Stimulated activated CD8-positive, alpha-beta memory T cell treated with anti-CD3 and anti-CD28 coated beads, Interleukin-4, amount 100 ng/mL, for 1 hour (primary cell): ENCODE measurements at regions not wholly inside any gene's neighbourhood (a gene's known extent, or its start where the extent isn't known, plus 50 kb on each side); places are given as distances from the start of the nearest gene placed in this dataset.
"Not testable (repeated sequence)": the region's sequence is repeated elsewhere in the genome, so short reads cannot be mapped to it uniquely, and the experiment has no call there.

Experiments used
- DNase-seq, 2 donors: peaks; one replicate each; pipeline ENCODE4 v3.0.0-alpha.2; 2020; ENCODE audit warnings: low read depth in 2 of 2, low spot score in 1 of 2

DNA sequence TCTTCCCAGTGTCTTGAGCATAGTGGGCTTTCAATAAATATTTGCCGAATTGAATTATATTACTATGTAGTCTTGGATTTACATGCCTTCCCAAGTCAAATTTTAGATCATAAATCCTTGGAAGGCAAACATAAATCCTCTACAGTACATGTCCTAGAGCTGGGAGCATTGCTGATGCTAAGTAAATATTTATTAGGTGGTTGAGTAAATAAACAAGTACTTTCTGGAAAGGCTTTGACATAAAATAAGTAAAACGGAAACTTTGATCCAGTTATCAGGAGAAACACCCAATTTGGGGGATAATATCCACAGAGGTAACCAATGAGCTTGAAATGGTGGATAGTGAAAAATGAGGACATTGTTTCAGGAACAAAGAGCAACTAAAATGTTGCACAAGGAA lies 162.8 kb upstream of the SVIL start:
- DNase-seq = no peak

DNA sequence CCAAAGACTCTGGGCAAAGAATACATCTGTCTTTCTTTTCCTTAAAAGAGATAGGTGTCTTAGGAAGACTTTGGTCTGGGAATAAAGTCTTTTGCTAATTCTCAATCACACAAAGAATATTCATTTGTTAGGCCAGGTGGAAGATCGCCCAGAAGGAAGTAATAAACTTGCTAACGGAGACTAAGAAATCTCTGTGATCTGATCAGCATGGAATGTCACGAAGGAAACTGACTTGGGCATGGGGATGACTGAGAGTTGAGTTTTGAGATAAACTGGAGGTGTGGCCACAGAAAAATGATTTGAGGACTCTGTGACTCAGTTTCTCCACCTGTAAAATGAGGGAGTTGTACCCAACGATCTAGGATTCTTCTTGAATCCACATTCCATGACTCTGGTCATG lies 161.1 kb upstream of the SVIL start:
- DNase-seq = no peak

DNA sequence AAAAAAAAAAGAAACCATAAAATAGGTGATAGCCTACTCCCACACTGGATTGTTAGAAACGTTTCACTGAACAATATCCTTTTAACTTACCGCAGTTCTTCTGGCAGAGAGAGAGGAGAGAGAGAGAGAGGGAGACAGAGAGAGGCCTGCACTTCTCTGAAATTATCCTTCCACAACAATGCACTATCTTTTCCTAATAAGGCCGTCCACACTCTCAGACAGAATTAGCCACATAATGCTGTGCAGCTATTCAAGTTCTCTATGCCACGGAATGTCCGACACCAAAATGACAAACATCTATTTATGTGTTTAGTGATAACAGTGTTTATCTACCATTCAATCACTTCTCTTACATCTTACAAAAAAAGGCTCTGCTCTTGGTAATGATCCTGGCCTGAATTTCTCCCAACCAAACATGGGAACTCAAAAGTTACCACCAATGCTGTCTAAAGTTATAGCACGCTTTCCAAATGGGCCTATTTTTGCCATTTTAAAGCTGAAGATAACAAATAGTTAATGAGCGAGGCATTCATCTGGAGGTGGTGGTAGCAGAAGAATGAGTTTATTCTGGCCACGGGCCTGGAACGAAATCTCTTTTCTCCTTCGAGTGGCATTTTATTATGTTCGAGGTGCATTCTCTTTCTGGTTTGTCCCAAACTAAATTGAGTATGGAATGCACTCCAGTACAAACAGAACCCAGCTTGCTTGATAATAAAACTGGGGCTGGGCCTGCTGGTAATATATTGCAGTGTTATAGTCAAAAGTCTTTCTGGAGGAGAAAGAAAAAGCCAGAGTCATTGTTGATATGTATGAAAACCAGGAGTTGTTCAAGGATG lies 160.2 kb upstream of the SVIL start:
- DNase-seq = no peak

DNA sequence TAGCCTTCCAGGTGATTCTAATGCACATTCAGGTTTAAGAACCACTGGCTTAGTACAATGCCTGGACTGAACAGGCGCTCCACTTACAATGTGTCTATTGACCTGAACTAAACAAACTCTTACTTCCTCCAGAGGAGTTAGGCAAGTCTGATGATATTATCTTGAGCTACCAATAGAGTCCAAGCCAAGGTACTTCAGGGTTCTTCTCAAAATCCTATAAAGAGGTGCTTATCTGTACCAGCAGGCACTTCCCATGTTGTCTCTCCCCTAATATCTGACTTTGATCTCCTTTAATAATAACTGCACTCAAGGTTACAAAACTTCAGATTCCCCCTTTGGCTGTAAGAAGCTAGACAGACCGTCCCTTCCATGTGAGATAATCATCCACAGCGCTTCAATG lies 157.0 kb upstream of the SVIL start:
- DNase-seq = no peak

DNA sequence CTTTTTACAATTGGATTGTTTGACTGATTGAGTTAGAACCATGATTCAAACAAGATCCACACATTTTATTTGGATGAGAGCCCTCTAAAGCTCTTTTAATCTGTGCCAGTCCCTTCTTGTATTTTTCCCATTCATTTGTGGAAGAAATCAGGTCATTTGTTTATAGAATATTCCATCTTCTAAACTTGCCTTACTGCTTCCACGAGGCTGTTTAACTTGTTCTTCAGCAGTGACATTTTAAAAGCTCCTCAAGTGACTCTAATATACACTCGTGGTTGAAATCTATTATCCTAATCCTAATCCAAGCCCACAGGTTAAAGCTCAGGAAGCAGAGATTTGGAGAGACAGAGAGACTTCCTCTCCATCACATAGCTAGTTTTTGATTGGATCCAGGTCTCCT lies 155.4 kb upstream of the SVIL start:
- DNase-seq = no peak

DNA sequence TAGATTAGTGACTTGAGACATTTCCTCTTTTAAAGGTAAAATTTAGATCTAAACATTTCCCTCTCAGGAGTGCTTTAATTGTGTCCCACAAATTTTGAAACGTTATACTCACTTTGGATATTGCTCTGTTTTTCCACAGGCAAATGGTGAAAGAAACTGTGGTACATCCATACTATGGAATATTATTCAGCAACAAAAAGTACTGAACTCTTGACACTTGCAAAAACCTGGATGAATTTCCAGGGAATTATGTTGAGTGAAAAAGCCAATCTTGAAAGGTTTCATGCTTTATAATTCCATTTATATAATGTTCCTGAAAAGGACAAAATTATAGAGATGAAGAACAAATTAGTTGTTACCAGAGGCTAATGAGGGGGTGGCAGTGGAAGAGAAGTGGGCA lies 153.3 kb upstream of the SVIL start:
- DNase-seq = no peak

DNA sequence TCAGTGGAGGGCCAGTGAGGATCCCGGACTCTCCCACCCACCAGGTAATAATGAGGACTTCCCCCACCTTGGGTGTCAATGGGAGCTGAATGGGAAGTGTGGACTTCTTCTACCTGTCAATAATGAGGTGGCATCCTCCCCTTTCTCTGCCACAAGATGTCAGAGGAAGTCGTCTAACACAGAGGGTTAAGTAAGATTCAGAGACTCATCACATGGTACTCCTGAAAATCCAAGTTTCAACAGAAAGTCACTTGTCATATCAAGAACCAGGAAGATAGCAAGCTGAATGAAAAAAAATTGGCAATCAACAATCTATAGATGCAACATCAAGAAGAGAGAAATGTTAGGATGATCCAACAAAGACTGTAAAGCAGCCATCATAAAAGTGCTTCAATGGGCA lies 150.9 kb upstream of the SVIL start:
- DNase-seq = no peak

DNA sequence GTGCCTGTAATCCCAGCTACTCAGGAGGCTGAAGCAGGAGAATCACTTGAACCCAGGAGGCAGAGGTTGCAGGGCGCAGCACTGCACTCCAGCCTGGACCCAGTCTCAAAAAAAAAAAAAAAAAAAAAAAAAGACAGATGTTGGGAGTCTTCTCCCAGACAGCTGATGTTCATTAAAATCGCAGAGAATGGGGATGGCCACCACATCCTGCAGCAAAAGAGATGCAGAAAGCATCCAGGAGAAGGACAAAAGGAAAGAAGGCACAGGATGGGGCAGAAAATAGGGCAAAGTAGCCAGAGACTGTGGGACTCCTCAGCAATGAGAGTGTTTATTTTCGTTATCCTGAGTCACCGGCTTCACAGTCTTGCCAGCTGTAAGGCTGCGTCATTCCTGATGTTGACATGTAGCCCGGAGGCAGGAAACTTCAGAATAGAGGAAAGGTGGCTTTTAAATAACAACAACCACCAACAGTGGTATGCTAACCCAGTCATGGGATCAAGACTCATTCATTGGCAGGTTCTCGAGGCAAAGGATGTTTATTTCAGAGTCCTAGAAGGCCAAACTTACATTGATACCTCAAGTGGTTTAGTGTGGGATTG lies 149.5 kb upstream of the SVIL start:
- no peak for DNase-seq

DNA sequence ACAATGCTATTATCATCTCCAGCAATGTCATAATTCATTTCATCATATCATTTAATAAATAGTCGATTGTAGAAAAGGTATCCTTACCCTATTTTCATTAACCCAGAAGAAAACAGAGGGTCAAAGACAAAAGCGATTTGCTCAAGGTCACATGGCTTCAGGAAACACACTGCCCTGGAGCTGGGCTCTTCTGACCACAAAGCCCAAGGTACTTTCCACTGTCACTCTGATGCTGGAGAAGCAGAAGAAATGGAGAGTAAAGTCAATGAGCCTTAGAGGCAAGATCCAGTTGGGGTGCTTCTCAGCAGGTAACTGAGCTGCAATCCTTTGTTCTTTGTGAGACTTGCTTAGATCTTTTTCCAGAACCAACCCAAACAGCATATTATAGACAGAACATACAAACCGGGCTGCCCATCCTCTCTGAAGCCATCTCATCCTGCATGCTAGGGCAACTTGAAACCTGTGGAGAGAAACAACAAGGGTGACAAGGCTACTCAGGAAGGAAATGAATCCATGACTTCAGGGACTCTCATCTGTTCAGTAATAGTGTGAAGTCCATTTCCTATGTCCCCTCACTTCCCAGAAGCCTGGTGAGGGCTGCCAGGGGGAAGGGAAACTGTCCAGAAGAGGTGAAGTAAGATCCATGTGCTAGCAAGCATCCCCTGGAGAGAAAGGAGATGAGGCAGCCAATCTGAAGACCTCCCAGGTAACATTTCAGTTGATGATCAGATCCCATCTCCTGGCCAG lies 148.6 kb upstream of the SVIL start:
- no peak for DNase-seq

DNA sequence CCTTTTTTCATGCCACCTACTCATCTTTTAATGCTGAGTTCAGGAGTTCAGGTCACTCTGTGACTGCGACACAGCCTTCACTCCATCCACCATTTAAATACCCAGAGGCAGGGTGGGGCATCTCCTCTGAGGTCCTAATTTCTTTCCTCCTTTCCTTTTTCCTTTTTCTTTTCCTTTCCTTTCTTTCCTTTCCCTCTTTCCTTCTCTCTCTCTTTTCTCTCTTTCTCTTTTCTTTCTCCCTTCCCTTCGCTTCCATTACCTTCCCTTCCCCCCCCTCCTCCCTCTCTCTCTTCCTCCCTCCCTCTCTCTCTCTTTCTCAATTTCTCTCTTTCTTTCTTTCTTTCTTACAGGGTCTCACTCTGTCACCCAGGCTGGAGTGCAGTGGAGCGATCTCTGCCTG lies 145.9 kb upstream of the SVIL start:
- DNase-seq = no peak

DNA sequence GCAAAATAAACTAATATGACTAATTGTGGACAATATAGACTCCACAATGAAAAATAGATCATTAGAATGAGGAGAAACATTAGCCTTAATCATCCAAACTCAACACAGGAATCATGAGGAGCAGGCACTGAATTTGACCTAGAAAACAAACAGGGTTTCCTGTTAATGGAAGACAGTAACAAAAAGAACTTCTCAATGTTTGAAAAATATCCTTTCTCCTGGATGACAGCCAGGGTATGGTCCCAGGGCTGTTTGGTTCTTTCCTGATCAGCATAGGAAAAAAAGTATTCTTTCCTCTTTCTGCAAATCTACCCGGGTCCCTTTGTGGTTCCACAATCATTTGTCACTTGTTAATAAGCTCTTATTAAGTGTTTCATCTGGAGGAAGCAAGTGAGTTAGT lies 145.3 kb upstream of the SVIL start:
- no peak for DNase-seq

DNA sequence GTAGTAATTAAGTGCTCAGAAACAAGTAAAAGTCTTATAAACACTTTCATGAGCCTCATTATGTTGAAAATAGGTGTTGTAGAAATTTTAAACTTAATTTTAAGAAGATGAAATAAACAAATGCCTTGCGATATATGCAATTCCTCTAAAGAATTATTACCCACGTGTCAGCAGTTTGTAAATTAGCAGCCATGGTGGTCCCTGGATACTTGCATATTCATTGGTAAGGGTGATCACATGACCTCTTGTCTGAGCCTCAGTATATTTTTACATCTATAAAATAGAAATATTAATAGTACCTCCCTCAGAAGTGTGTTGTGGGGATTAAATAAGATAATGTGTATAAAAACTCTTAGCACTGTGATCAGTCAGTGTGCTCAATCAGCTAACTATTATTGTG lies 141.5 kb upstream of the SVIL start:
- DNase-seq = no peak

DNA sequence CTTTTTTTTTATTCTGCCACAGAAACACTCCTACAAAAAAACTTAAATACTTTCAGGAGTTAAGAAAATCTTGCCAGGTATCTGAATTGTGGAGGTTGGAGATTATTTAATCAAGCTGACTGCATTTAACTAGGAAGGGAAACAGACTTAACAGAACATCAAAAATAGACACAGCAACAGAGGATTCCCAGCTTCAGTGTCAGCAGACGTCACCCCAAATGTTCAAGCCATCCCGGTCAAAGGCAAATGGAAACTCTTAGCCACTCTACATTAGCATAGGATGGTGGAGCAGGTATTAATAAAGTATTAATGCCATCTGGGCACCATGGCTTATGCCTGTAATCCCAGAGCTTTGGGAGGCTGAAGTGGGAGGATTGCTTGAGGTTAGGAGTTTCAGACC lies 139.7 kb upstream of the SVIL start:
- no peak for DNase-seq

DNA sequence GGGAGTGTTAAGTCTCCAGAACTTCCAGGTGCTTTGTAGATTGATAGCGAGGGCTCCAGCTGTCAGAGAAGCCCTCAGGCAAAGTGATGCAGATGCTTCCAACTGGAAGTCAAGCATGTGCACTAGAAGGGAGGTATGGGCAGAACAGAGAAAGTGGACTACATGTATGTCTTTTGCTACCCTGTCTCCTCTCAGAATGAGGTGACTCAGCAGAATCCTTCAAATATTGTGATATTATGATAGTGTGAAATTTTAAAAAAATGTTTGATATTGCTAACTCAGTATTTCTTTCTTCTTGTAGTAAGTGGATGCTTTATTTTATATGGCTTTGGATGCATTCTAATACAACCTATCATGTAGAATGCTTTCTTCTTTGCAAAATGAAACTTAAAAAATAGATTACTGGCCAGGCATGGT lies 138.9 kb upstream of the SVIL start:
- no peak for DNase-seq

DNA sequence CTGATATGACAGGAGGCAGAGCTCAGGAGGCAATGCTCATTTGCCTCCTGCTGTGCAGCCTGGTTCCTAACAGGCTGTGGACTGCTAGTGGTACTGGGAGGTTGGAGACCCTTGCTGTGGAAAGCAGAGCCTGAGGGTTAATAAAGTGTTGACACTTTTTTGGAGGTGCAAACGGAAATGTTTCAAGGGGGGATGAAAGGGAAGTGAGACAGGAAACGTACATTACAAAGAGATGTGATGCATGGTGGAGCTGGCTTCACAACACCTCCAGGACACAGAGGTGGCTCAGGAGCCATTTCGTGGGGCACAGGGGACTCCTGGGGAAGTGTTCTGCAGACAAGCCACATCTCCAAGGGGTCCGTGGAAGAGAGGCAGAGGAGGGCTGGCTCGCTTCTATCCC lies 137.6 kb upstream of the SVIL start:
- no peak for DNase-seq

DNA sequence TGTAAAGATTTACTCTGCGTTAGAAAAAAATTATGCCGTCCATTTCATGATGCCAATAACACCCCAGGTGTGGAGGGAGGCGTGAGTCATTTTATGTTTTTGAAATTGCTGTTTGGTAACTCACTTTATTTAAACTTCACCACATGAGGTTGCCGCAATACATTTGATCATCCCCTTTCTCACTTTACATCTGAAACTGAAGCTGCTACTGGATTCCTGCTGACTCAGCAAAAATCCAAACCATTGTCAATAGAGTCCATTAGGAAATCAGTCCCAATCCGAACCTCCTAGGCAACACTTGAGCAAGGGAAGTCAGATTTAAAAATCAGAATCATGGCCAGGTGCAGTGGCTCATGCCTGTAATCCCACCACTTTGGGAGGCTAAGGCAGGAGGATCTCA lies 136.6 kb upstream of the SVIL start:
- DNase-seq = no peak

DNA sequence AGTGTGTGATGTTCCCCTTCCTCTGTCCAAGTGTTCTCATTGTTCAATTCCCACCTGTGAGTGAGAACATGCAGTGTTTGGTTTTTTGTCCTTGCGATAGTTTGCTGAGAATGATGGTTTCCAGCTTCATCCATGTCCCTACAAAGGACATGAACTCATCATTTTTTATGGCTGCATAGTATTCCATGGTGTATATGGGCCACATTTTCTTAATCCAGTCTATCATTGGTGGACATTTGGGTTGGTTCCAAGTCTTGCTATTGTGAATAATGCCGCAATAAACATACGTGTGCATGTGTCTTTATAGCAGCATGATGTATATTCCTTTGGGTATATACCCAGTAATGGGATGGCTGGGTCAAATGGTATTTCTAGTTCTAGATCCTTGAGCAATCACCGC lies 134.5 kb upstream of the SVIL start:
- not testable (repeated sequence) for DNase-seq

DNA sequence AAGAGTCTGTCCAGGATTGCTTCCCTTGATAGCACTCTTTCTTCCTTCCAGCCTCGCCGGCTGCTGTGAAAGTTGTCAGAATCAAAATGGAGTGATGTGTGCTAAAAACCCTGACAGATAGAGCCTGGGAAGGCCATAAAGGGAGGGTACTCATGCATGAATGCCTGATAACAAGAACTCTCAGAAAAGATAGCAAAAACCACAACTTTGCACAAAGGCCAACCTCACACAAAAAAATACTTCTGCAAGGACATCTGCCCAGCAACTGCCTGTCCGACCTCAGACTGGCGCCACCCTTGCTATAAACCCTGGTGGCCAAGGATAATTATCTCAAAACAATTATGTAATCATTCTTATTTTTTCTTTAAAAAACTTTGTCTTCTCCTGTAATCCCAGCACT lies 133.2 kb upstream of the SVIL start:
- no peak for DNase-seq

DNA sequence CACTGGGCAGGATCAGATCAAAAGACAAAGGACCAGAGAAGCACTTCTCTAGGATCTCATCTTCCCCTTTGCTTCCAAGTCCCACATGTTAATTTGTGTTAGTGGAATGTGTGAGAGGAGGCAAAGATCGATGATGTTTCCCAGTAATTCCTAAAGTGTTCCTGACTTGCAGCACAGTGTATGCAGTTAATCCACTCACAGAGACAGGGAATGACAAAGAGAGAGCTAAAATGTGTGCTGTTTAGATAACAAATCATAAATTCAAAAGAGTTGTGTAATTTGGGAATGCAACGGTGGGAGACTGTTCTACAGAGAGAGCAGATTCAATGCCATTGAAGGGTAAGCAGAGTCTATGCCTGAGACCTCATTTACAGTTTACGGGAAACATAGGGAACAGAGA lies 132.0 kb upstream of the SVIL start:
- no peak for DNase-seq

DNA sequence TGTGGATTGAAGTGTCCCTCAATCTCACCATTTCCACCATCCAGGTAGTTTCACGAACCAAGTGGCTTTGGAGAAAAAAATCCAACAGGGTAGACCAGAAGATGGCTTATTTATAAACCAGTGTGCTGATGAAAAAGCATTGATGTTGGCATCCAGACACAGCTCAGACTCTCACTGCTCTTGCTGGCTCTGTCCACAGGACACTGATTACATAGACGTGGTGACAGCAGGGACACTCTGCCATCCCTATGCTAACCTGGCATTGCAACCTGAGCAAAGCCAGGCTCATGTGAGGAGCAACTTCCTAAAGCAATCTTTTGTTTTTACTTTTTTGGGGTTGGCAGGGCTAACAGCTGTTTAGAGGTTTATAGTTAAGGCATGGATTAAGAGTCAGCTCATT lies 130.6 kb upstream of the SVIL start:
- DNase-seq = no peak

DNA sequence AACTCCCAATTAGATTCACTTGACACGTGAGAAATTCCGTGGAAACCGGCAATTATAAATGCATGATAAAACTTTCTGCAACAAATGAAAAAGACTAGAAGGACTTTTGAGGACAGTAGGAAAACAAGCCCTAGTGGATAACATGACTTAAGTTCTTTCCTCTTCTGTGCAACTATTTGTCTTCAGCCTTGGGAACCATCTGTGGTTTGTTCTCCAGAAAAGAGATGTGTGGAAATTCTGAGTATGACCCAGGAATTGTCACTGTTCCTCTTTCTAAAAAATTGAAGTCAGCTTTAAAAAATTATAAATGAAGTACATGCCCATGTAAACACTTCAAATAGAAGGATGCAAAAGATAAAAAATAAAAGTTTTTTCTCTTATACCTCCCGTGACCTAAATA lies 128.6 kb upstream of the SVIL start:
- no peak for DNase-seq

DNA sequence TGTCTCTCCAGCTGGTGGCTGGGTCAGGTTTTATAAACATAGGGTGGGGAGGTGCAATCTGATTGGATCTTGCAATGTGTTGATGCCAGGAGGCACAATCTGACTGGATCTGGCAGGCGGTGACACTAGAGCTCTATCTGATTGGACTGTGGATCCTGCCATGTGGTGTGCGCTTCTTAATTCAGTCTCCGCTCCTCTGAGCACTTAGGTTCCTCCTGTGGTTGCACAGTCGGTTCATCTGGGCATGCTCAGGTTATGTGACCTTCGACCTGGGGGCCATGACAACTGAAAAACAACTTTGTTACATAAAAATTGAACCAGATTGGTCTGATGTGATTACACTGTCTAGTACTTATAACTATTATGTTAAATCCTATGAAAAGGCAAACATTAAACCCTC lies 127.1 kb upstream of the SVIL start:
- no peak for DNase-seq
